ENCODE measurements at regions not wholly inside any gene's neighbourhood (a gene's known extent, or its start where the extent isn't known, plus 50 kb on each side); places are given as distances from the start of the nearest gene placed in this dataset.

GRCh38 chr1:108016451-108016920 lies 51.5 kb upstream of the VAV3 start:
- TF ChIP-seq, protein P1, sequence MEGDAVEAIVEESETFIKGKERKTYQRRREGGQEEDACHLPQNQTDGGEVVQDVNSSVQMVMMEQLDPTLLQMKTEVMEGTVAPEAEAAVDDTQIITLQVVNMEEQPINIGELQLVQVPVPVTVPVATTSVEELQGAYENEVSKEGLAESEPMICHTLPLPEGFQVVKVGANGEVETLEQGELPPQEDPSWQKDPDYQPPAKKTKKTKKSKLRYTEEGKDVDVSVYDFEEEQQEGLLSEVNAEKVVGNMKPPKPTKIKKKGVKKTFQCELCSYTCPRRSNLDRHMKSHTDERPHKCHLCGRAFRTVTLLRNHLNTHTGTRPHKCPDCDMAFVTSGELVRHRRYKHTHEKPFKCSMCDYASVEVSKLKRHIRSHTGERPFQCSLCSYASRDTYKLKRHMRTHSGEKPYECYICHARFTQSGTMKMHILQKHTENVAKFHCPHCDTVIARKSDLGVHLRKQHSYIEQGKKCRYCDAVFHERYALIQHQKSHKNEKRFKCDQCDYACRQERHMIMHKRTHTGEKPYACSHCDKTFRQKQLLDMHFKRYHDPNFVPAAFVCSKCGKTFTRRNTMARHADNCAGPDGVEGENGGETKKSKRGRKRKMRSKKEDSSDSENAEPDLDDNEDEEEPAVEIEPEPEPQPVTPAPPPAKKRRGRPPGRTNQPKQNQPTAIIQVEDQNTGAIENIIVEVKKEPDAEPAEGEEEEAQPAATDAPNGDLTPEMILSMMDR (IDR thresholded peaks at IDR 0.05; ENCODE audit: insufficient read depth, low read length, poor library complexity, severe bottlenecking) = no peak
- no peak for TF ChIP-seq EZH2phosphoT487 (conservative IDR thresholded peaks at IDR 0.05; ENCODE audit: low read length)
